Transverse colon (tissue), 4 donors: ENCODE measurements at regions not wholly inside any gene's neighbourhood (a gene's known extent, or its start where the extent isn't known, plus 50 kb on each side); places are given as distances from the start of the nearest gene placed in this dataset.

ENCODE experiments used
- DNase-seq: peaks from one replicate; pipeline ENCODE4 v3.0.0-alpha.2; 2019
- H3K27ac ChIP-seq, 4 donors: fragments of 200-600 bp; sonication (generic); 2 replicates each; pipeline ENCODE4 v1.5.1; 2016 to 2018; ENCODE audit warnings: inconsistent platforms in 4 of 4
- H3K27me3 ChIP-seq: fragments of 200-600 bp; sonication (generic); 2 replicates; pipeline ENCODE4 v1.5.1; 2017; ENCODE audit warnings: inconsistent platforms
- H3K36me3 ChIP-seq, 4 donors: fragments of 200-600 bp; sonication (generic); 2 replicates each; pipeline ENCODE4 v1.5.1; 2017 to 2019; ENCODE audit warnings: inconsistent platforms in 4 of 4
- H3K4me1 ChIP-seq, 4 donors: fragments of 200-600 bp; sonication (generic); 2 replicates each; pipeline ENCODE4 v1.5.1; 2017 to 2020; ENCODE audit warnings: inconsistent platforms in 4 of 4
- H3K4me3 ChIP-seq, 4 donors: fragments of 200-600 bp; sonication (generic); 1 replicate in 1 of 4; 2 replicates in 3 of 4; pipeline versions ENCODE4 v1.5.1 to v1.6.1; 2017 to 2019; ENCODE audit warnings: inconsistent platforms in 4 of 4
- H3K9me3 ChIP-seq, 2 donors: fragments of 200-600 bp; sonication (generic); 2 replicates each; pipeline ENCODE4 v1.5.1; 2017 to 2019; ENCODE audit warnings: inconsistent platforms in 2 of 2
- CTCF ChIP-seq, 5 experiments: fragments of 200-600 bp in 3 of 5; fragments of 450-650 bp in 2 of 5; sonication (generic) in 3 of 5; IDR thresholded peaks; 1 replicate in 2 of 5; 2 replicates in 3 of 5; pipeline ENCODE4 v1.5.1; 2016 to 2017; ENCODE audit warnings: antibody characterized with exemption in 5 of 5, inconsistent platforms in 3 of 5, mild to moderate bottlenecking in 2 of 5, moderate library complexity in 1 of 5
- EP300 ChIP-seq: sonication (generic); formaldehyde crosslinking; IDR thresholded peaks from one replicate; pipeline ENCODE4 v1.6.1; 2017; ENCODE audit warnings: antibody characterized with exemption, low read depth
- POLR2A ChIP-seq: fragments of 450-650 bp; IDR thresholded peaks from one replicate; pipeline ENCODE4 v1.6.1; 2016; ENCODE audit warnings: antibody characterized with exemption, mild to moderate bottlenecking, moderate library complexity
- POLR2AphosphoS5 ChIP-seq, 3 donors: sonication (generic); formaldehyde crosslinking; IDR thresholded peaks; one replicate each; pipeline ENCODE4 v1.6.1; 2016; ENCODE audit warnings: antibody characterized with exemption in 3 of 3
- WGBS, 2 donors: methylation state at CpG; one replicate each; pipeline ENCODE4 v1.1.5; 2018; ENCODE audit warnings: low coverage in 1 of 2; 5-methylcytosine and 5-hydroxymethylcytosine counted together
- in situ Hi-C, 4 donors: fragments of 200-750 bp; cut with MboI; loops; one replicate each; pipeline versions ENCODE4 v1.15.0 to v1.15.1; 2017; ENCODE audit warnings: low sequenced_read_pairs in 3 of 4, low pct_ligation_motif_present in 1 of 4, low pct_unique_long_range_greater_than_20kb in 1 of 4
- intact Hi-C: fragments of 100-400 bp; cut with DNase I; formaldehyde crosslinking; loops from one replicate; pipeline ENCODE4 v1.15.1; 2023; ENCODE audit warnings: low total_unique reads

DNA sequence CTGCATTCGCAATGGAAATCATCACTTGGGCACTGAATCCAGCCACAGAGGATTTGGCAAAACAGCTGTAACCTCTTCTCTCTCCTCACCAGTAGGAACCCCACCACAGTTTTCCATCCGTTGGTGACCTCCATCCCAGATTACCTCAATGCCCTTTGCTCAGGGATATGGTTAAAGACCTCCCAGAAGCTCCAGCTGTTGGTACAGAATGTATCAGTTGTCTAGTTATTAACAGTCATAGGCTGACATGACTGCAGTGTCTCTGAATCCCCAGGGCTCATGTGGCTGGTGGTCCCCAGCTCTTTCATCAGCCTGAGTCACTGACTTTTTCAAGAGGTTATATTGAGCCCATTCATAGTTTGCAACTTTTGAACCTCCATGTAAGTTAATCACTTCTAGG lies 189.8 kb upstream of the HHIP start:
- no peaks in the 10 kb centered on the region for H3K4me1 ChIP-seq
- TF ChIP-seq POLR2AphosphoS5 (IDR thresholded peaks at IDR 0.05): no peak
- TF ChIP-seq EP300: no peak
- no peaks in the 10 kb centered on the region for H3K9me3 ChIP-seq
- no peak overlapping the region for H3K4me3 ChIP-seq
- H3K36me3 ChIP-seq: no peaks in the 10 kb centered on the region
- H3K27ac ChIP-seq: no peak overlapping the region
- WGBS, 2 donors: 76 to 83% methylated on average over 1 to 2 of the region's 2 CpGs
- intact Hi-C loops (no loop called here), in situ Hi-C loops (no loop called here)
- no peaks in the 10 kb centered on the region for H3K27me3 ChIP-seq
- no peak for DNase-seq

DNA sequence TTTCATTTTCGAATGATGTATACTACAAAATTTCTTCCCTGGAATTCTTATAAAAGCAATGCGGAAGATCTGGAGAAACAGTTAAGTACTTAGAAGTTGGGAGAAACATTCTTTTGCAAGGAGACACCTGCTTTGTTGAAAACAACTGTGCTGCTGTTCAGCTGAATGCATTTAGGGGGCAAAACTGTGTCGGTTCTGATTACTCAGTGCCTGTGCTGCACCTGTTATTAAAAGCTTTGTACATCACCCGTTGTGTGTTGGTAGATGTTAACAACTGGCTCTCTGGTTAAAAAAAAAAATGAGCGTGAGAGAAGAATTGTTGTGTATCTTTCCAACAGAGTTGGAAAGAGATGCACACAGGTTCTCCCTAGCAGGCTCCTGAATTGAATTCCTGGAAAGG lies 184.1 kb upstream of the HHIP start:
- H3K27me3 ChIP-seq: no peaks in the 10 kb centered on the region
- TF ChIP-seq POLR2AphosphoS5 (IDR thresholded peaks at IDR 0.05) (no peak), POLR2A (no peak), CTCF (IDR thresholded peaks at IDR 0.05) (no peak)
- WGBS, 2 donors: 63 to 76% methylated on average over 2 to 5 of the region's 5 CpGs
- H3K4me1 ChIP-seq: no peaks in the 10 kb centered on the region
- no peak overlapping the region for H3K27ac ChIP-seq
- in situ Hi-C loops: no loop called here
- intact Hi-C loops: no loop called here
- no peaks in the 10 kb centered on the region for H3K9me3 ChIP-seq
- no peak overlapping the region for H3K4me3 ChIP-seq
- no peak for DNase-seq
- H3K36me3 ChIP-seq: no peaks in the 10 kb centered on the region

GRCh38 chr4:144463236-144463635 lies 182.7 kb upstream of the HHIP start:
- DNase-seq: no peak
- H3K36me3 ChIP-seq: no peaks in the 10 kb centered on the region
- WGBS, 2 donors: 85% methylated on average over 1 of the region's 1 CpG; no CpG with 5 or more reads in 1 of the 2 donors
- TF ChIP-seq POLR2A: no peak
- TF ChIP-seq CTCF (IDR thresholded peaks at IDR 0.05): no peak
- no peak overlapping the region for H3K27ac ChIP-seq
- H3K4me3 ChIP-seq: no peak overlapping the region
- no peaks in the 10 kb centered on the region for H3K9me3 ChIP-seq
- no peaks in the 10 kb centered on the region for H3K27me3 ChIP-seq
- intact Hi-C loops (no loop called here), in situ Hi-C loops (no loop called here)
- H3K4me1 ChIP-seq: no peaks in the 10 kb centered on the region

GRCh38 chr4:144463896-144464295 lies 182.1 kb upstream of the HHIP start:
- Histone ChIP-seq H3K4me1 (no peaks in the 10 kb centered on the region), H3K9me3 (no peaks in the 10 kb centered on the region), H3K27ac (no peak overlapping the region), H3K27me3 (no peaks in the 10 kb centered on the region), H3K36me3 (no peaks in the 10 kb centered on the region), H3K4me3 (no peak overlapping the region)
- TF ChIP-seq POLR2AphosphoS5 (IDR thresholded peaks at IDR 0.05) (no peak), EP300 (no peak), CTCF (IDR thresholded peaks at IDR 0.05) (no peak), POLR2A (no peak)
- intact Hi-C loops (no loop called here), in situ Hi-C loops (no loop called here)
- 81 to 84% methylated on average over 5 to 7 of the region's 7 CpGs for WGBS, 2 donors
- no peak for DNase-seq

GRCh38 chr4:144465546-144465945 lies 180.4 kb upstream of the HHIP start:
- 49 to 60% methylated on average over 2 of the region's 2 CpGs for WGBS, 2 donors
- H3K27ac ChIP-seq: no peak overlapping the region
- H3K36me3 ChIP-seq: no peaks in the 10 kb centered on the region
- no peaks in the 10 kb centered on the region for H3K9me3 ChIP-seq
- TF ChIP-seq CTCF (IDR thresholded peaks at IDR 0.05): no peak
- no peak for TF ChIP-seq EP300
- TF ChIP-seq POLR2A: no peak
- TF ChIP-seq POLR2AphosphoS5 (IDR thresholded peaks at IDR 0.05): no peak
- in situ Hi-C loops: no loop called here
- no peaks in the 10 kb centered on the region for H3K27me3 ChIP-seq
- H3K4me3 ChIP-seq: no peak overlapping the region
- H3K4me1 ChIP-seq: no peaks in the 10 kb centered on the region
- intact Hi-C loops: no loop called here
- no peak for DNase-seq
